Hepatocyte (in vitro differentiated cells): ENCODE measurements at regions not wholly inside any gene's neighbourhood (a gene's known extent, or its start where the extent isn't known, plus 50 kb on each side); places are given as distances from the start of the nearest gene placed in this dataset.

ENCODE experiments used
- CTCF ChIP-seq: fragments of 200-600 bp; sonication (generic); IDR thresholded peaks from 2 replicates; pipeline ENCODE4 v1.5.1; 2016; ENCODE audit warnings: antibody characterized with exemption, mild to moderate bottlenecking; ENCODE audit not compliant: poor library complexity
- EZH2phosphoT487 ChIP-seq: fragments of 200-600 bp; sonication (generic); IDR thresholded peaks from one replicate; pipeline ENCODE4 v1.6.1; 2018; ENCODE audit warnings: antibody characterized with exemption, mild to moderate bottlenecking, low read depth, moderate library complexity; ENCODE audit not compliant: unreplicated experiment, severe bottlenecking

DNA sequence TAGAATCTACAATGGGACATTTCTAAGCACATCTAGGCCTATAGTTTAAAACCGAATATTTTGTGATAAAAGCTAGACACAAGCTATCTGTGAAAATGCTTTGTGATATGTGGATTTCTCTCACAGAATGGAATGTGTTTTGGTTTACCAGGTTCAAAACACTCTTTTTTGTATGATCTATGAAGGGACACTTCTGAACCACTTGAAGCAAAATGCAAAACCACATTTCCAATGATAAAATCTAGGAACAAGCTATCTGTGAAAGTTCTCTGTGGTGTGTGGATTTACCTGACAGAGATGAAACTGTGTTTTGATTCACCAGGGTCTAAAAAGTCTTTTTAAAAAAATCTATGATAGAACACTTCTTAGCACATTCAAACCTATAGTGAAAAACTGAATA lies 2192.4 kb downstream of the TP53TG3F start:
- TF ChIP-seq EZH2phosphoT487 (no peak), CTCF (no peak)
